ENCODE measurements at regions not wholly inside any gene's neighbourhood (a gene's known extent, or its start where the extent isn't known, plus 50 kb on each side); places are given as distances from the start of the nearest gene placed in this dataset.
A peak's percentile ranks its signal among the peaks of the same experiment; 100 is the strongest.

DNA sequence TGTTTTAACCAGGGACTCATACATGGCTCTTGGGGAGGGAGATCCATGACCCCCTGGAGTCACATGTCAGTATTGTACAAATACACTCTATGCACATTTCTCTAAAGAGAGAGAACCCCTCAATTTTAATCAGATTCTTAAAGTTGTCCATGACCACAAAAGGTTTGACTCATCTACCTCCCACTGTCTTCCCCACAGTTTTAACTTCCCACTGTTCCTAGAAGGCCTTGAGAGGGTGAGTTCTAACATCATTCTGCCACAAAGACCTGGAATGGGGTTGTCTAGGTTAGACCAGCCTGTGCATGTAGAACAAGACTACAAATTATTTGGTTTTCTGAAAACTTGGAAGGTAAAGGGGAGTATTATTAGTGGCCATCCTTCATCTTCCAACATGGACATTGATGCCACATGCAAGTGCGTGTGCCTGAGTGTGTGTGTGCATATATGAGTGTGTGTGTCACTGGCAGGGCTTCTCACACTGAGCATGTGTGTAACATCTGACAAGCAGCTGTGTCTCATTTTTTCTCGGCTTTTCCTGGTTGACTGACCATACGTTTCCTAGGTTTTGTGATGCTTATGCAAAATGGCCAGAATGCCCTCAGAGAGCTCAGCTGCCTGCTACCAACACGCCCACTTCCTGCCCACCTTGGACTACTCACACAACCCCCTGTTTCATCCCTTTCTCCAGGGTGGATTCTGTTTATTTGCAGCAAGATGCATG is 94.6 kb upstream of the LGALSL start:
- Histone ChIP-seq H3K4me1 (ENCODE audit: control insufficient read depth, insufficient read depth, low read length, poor library complexity, severe bottlenecking) (peaks cover 25% of the 10 kb centered on the region), H3K36me3 (ENCODE audit: control insufficient read depth, insufficient read depth, low read length) (no peaks in the 10 kb centered on the region), H3K4me3 (ENCODE audit: extremely low read depth, insufficient read depth, low read length, poor library complexity, severe bottlenecking) (no peak overlapping the region), H3K9me3 (ENCODE audit: control insufficient read depth, low read length) (no peaks in the 10 kb centered on the region), H3K27ac (ENCODE audit: low read depth, low read length, severe bottlenecking) (peak overlapping the region; percentile 60)
- WGBS, 2 experiments (ENCODE audit: insufficient coverage in 2 of 2), result 60 to 73% methylated on average over 4 of the region's 4 CpGs

DNA sequence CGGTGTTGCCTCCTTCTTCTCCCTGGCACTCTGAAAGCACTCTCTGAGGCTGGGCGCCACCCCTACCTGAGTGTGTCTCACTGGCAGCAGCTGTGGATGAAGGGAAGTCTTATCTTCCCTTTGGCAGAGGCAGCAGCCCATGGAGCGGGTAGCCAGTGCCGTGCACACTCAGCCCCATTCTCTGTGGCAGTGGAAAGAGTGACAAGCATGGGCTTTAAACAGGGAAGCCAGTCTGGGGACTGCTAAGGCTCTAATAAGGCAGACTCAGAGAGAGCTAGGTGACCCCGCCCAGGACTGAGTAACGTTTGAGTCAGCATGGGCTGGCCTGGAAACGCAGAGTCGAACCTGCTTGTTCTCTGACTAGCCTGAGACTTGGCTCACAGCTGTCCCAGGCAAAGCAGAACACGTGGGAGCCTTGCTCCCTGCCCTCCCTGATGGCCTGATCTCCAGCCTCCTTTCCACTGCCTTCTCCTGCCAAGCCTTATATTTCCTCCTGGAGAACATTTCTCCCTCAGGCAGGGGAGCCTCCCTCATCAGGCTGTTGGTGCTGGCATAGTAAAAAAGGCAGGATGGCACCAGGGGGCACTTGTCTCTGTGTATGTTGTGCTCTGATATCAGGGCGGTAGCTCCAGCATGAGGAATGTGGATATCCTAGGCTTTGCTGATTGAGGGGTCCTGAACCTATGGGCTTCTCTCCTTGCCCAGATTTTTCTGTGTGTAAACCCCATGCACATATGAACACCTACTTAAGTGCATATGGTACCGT is 93.9 kb upstream of the LGALSL start:
- Histone ChIP-seq H3K36me3 (ENCODE audit: control insufficient read depth, insufficient read depth, low read length) (no peaks in the 10 kb centered on the region), H3K4me3 (ENCODE audit: extremely low read depth, insufficient read depth, low read length, poor library complexity, severe bottlenecking) (no peak overlapping the region), H3K4me1 (ENCODE audit: control insufficient read depth, insufficient read depth, low read length, poor library complexity, severe bottlenecking) (peaks cover 21% of the 10 kb centered on the region), H3K9me3 (ENCODE audit: control insufficient read depth, low read length) (no peaks in the 10 kb centered on the region), H3K27ac (ENCODE audit: low read depth, low read length, severe bottlenecking) (peak overlapping the region; percentile 60)
- 53 to 61% methylated on average over 9 to 10 of the region's 11 CpGs for whole genome bisulfite sequencing, 2 experiments (ENCODE audit: insufficient coverage in 2 of 2)

DNA sequence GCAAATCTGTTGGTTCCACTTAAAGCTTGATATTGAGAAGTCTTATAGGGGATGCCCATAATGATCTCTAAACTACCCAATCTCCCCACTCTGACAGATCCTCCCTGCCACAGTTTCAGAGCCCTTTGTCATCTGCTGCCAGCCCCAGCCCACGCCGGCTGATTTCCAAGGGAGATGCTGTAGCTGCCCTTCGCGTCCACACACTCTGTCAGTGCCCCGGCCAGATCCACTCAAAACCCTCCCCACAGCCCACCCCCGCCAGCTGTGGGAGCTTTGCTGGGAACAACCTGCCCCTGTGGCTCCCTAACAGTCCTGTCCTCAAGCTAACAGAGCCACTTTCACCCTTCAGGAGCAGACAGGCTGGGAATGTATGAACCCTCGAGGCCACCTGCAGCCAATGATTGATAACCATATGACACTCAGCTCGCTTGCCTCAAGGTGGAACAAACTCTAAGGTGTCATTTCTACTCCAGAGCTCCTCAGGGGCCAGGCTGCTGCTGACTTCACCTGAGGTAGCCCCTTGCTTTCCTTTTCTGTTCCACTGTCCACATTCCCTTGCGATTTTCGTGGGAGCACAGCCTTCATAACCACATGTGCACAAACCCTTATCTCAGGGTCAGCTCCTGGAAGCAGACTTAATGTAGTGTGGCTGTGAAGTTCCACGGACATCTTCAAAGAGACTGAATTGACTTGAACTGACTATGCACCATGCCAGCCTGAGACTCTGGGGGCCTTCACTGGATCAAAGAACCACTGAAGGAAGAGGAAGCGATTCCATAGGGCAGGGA is 92.6 kb upstream of the LGALSL start:
- no peaks in the 10 kb centered on the region for H3K36me3 ChIP-seq (ENCODE audit: control insufficient read depth, insufficient read depth, low read length)
- no peak overlapping the region for H3K4me3 ChIP-seq (ENCODE audit: extremely low read depth, insufficient read depth, low read length, poor library complexity, severe bottlenecking)
- H3K9me3 ChIP-seq (ENCODE audit: control insufficient read depth, low read length), result no peaks in the 10 kb centered on the region
- peaks cover 14% of the 10 kb centered on the region for H3K4me1 ChIP-seq (ENCODE audit: control insufficient read depth, insufficient read depth, low read length, poor library complexity, severe bottlenecking)
- H3K27ac ChIP-seq (ENCODE audit: low read depth, low read length, severe bottlenecking), result no peak overlapping the region
- WGBS, 2 experiments (ENCODE audit: insufficient coverage in 2 of 2), result 83 to 93% methylated on average over 8 to 9 of the region's 12 CpGs

DNA sequence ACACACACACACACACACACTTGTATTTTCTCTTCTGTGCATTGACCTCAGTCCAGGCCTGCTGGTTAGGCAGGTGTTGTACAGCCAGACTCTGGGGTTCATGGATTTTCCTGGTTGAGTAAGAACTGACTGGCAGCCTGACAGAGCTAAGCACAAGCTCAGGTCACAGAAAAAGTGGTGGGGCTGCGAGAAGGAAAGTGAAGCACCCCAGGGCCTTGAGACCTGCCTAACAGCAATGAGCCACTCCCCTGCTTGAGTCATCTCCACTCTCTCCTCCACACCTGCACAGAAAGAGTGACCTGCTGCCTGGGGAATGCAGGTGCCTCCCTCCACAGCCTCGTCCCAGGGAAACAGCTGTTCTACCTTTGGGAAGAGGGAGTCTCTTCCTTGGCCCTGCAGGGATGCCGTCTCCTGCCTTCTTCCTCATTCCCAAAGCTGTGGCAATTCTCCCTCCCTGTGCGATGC is 91.4 kb upstream of the LGALSL start:
- WGBS, 2 experiments (ENCODE audit: insufficient coverage in 2 of 2), result 81 to 92% methylated on average over 3 to 4 of the region's 4 CpGs
- Histone ChIP-seq H3K9me3 (ENCODE audit: control insufficient read depth, low read length) (no peaks in the 10 kb centered on the region), H3K4me3 (ENCODE audit: extremely low read depth, insufficient read depth, low read length, poor library complexity, severe bottlenecking) (no peak overlapping the region), H3K36me3 (ENCODE audit: control insufficient read depth, insufficient read depth, low read length) (no peaks in the 10 kb centered on the region), H3K27ac (ENCODE audit: low read depth, low read length, severe bottlenecking) (no peak overlapping the region), H3K4me1 (ENCODE audit: control insufficient read depth, insufficient read depth, low read length, poor library complexity, severe bottlenecking) (peaks cover 14% of the 10 kb centered on the region)

DNA sequence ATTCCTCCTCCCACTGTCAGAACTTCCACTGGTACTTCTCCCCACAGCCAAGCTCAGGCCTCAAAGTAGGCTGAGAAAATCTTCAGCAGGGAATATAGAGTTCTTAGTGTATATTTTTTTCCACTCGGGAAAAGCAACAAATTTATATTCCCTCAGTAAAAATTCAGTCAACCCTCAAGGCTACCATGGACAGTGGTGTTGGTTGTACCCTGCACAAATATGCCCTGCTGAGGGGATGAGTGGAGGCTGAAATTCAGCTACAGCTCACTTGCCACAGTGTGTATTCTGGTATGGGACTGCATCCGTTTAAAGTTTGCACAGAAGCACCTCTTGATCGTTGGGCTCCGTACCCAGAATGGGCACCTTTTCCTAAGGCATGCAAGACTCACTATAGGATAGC is 90.8 kb upstream of the LGALSL start:
- 85 to 100% methylated on average over 3 of the region's 4 CpGs for WGBS, 2 experiments (ENCODE audit: insufficient coverage in 2 of 2)
- H3K27ac ChIP-seq (ENCODE audit: low read depth, low read length, severe bottlenecking), result no peak overlapping the region
- no peaks in the 10 kb centered on the region for H3K9me3 ChIP-seq (ENCODE audit: control insufficient read depth, low read length)
- no peak overlapping the region for H3K4me3 ChIP-seq (ENCODE audit: extremely low read depth, insufficient read depth, low read length, poor library complexity, severe bottlenecking)
- H3K4me1 ChIP-seq (ENCODE audit: control insufficient read depth, insufficient read depth, low read length, poor library complexity, severe bottlenecking), result peaks cover 14% of the 10 kb centered on the region
- no peaks in the 10 kb centered on the region for H3K36me3 ChIP-seq (ENCODE audit: control insufficient read depth, insufficient read depth, low read length)

DNA sequence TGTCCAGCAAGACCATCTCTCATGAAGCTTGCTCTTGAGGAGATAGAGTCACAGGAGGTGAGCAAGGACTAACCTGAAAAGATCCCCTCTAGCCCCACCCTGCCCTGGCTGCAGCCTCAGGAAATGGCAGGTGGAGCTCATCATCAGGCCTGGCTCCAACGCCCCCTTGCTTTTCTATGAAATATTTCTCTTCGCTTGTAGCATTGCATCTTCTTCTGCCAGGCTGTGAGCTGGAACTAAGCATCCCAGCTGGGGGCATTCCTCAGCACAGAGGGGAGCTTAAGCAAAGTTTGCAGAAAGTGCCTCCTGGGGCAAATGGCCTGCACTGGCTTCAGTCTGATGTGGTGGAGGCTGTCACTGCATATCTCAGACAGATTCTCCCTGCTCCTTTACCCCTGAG is 90.1 kb upstream of the LGALSL start:
- WGBS, 2 experiments (ENCODE audit: insufficient coverage in 2 of 2), result 56 to 63% methylated on average over 1 to 2 of the region's 2 CpGs
- no peaks in the 10 kb centered on the region for H3K36me3 ChIP-seq (ENCODE audit: control insufficient read depth, insufficient read depth, low read length)
- H3K9me3 ChIP-seq (ENCODE audit: control insufficient read depth, low read length), result no peaks in the 10 kb centered on the region
- no peak overlapping the region for H3K27ac ChIP-seq (ENCODE audit: low read depth, low read length, severe bottlenecking)
- H3K4me1 ChIP-seq (ENCODE audit: control insufficient read depth, insufficient read depth, low read length, poor library complexity, severe bottlenecking), result peaks cover 14% of the 10 kb centered on the region
- no peak overlapping the region for H3K4me3 ChIP-seq (ENCODE audit: extremely low read depth, insufficient read depth, low read length, poor library complexity, severe bottlenecking)

DNA sequence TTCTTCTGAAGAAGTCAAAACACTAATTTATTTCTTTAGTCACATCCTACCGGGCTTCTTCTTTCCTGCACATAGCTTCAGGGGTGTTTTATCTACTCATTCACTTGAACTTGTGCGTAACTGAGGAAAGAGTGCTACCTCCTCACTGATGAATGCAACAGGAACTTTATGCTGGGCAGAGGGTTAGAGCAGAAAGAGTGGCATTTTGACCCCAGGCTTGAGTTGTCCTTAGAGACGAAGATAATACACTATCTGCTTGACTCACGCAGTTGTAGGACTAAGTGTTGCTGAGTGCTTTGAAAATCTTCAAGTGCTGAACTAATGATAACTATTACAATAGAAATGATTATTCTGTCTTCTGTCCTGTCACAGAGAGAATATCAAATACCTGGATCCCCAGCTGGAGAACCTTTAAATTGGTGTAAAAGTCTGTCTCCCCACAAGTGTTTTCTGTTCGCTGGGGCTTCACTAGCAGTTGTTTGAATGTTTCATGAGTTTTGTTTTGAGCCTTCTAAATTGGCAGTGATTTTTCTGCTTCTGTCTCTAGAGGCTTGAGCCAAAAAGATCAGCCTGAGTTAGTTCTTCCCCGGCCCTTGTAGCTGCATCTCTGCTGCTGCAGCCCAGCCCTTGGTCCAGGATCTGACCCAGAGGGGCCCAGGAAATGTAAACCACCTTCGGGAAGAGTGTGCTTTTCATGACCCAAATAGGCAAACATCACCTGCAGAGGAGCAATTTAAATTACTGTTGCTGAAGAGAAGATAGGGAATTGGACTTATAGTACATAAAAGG is 86.3 kb upstream of the LGALSL start:
- Histone ChIP-seq H3K4me3 (ENCODE audit: extremely low read depth, insufficient read depth, low read length, poor library complexity, severe bottlenecking) (no peak overlapping the region), H3K4me1 (ENCODE audit: control insufficient read depth, insufficient read depth, low read length, poor library complexity, severe bottlenecking) (no peaks in the 10 kb centered on the region), H3K9me3 (ENCODE audit: control insufficient read depth, low read length) (no peaks in the 10 kb centered on the region), H3K27ac (ENCODE audit: low read depth, low read length, severe bottlenecking) (no peak overlapping the region), H3K36me3 (ENCODE audit: control insufficient read depth, insufficient read depth, low read length) (no peaks in the 10 kb centered on the region)
- WGBS, 2 experiments (ENCODE audit: insufficient coverage in 2 of 2), result 73 to 81% methylated on average over 4 of the region's 7 CpGs

DNA sequence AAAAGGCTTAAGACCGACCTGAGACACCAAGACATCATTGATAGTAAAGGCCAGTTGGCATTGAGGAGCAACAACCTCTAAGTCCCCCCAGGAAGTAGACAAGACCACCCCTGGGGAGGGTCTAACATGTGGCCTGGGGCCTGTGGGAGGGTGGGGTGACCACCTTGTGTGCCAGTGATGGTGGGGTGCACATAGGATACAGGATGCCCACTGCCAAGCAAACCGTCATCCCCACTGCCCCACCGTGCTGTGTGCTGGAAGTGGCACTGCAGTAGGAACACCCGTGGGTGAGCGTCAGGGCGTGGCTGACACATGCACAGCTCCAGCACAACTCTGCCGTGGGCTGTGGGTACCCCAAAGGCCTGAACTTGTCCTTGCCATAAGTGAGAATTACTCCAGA is 84.3 kb upstream of the LGALSL start:
- Histone ChIP-seq H3K4me1 (ENCODE audit: control insufficient read depth, insufficient read depth, low read length, poor library complexity, severe bottlenecking) (no peaks in the 10 kb centered on the region), H3K36me3 (ENCODE audit: control insufficient read depth, insufficient read depth, low read length) (no peaks in the 10 kb centered on the region), H3K27ac (ENCODE audit: low read depth, low read length, severe bottlenecking) (no peak overlapping the region), H3K9me3 (ENCODE audit: control insufficient read depth, low read length) (no peaks in the 10 kb centered on the region), H3K4me3 (ENCODE audit: extremely low read depth, insufficient read depth, low read length, poor library complexity, severe bottlenecking) (no peak overlapping the region)
- WGBS, 2 experiments (ENCODE audit: insufficient coverage in 2 of 2), result 92 to 96% methylated on average over 7 of the region's 7 CpGs

DNA sequence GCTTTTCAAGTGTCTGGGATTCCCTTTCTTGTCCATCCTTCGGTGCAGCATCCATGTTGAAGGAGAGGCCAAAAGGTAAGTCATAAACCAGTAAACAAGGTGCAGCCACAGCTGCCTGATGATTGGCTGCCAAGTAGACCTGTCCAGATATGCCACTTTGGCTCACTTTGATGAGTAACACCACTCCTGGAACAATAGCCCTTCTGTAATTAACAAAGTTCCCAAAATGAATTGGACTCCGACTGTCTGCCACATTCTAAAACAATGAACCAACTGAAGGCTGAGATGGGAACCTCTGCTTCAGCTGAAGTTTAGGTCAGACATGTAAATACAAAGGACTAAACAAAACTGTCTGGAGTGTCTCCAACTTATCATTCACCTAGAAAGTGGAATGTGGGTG is 82.2 kb upstream of the LGALSL start:
- H3K36me3 ChIP-seq (ENCODE audit: control insufficient read depth, insufficient read depth, low read length), result no peaks in the 10 kb centered on the region
- 90 to 91% methylated on average over 1 to 2 of the region's 2 CpGs for WGBS, 2 experiments (ENCODE audit: insufficient coverage in 2 of 2)
- no peak overlapping the region for H3K4me3 ChIP-seq (ENCODE audit: extremely low read depth, insufficient read depth, low read length, poor library complexity, severe bottlenecking)
- H3K27ac ChIP-seq (ENCODE audit: low read depth, low read length, severe bottlenecking), result no peak overlapping the region
- H3K4me1 ChIP-seq (ENCODE audit: control insufficient read depth, insufficient read depth, low read length, poor library complexity, severe bottlenecking), result no peaks in the 10 kb centered on the region
- no peaks in the 10 kb centered on the region for H3K9me3 ChIP-seq (ENCODE audit: control insufficient read depth, low read length)

DNA sequence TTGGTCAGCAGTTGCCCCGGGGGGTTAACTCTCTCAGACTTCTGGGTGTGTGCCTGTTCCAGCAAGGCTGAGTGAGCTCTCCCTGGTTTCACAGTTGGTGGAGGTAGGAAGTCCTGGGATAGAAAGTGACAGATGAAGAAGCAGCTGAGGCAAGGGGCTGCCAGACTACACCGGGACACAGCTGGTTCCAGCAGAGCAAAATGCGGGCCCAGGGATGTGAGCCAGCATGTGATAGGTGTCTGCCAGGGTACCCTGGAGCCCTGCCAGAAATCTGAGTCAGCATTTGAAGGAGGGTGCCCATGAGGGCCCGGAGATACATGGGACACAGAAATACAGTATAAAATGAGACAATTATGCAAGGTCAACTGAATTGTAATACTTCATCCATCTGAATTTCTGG is 79.3 kb upstream of the LGALSL start:
- no peaks in the 10 kb centered on the region for H3K4me1 ChIP-seq (ENCODE audit: control insufficient read depth, insufficient read depth, low read length, poor library complexity, severe bottlenecking)
- H3K27ac ChIP-seq (ENCODE audit: low read depth, low read length, severe bottlenecking), result no peak overlapping the region
- 94 to 100% methylated on average over 2 to 3 of the region's 4 CpGs for WGBS, 2 experiments (ENCODE audit: insufficient coverage in 2 of 2)

More for the DNA sequence above, 79.3 kb upstream of the LGALSL start:
- Histone ChIP-seq H3K4me3 (ENCODE audit: extremely low read depth, insufficient read depth, low read length, poor library complexity, severe bottlenecking) (no peak overlapping the region), H3K9me3 (ENCODE audit: control insufficient read depth, low read length) (no peaks in the 10 kb centered on the region), H3K36me3 (ENCODE audit: control insufficient read depth, insufficient read depth, low read length) (no peaks in the 10 kb centered on the region)
